ENCODE measurements at regions not wholly inside any gene's neighbourhood (a gene's known extent, or its start where the extent isn't known, plus 50 kb on each side); places are given as distances from the start of the nearest gene placed in this dataset.
"Not testable (repeated sequence)": the region's sequence is repeated elsewhere in the genome, so short reads cannot be mapped to it uniquely, and the experiment has no call there.

DNA sequence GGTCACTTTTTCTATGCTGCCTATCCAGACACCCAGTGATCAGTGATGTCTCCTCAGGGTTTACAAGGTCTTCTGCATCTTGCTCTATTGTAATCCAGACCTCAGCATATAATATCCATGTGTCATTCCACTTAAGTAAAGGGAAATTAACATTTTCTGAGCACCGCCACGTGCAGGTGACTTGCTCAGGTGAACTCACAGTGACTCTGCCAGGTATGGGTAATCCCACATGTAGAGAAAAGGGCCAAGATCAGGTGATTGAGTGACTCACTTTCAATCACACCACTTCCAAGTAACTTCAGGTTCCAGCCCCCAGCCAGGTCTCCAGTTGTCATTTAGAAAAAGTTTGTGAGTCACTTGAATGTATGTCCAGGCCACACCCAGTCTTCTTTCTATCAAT is 140.2 kb downstream of the CDY2B start:
- not testable (repeated sequence) for TF ChIP-seq CTCF (IDR thresholded peaks at IDR 0.05; ENCODE audit: insufficient read depth, low read depth, low read length); EZH2 (IDR thresholded peaks at IDR 0.05; ENCODE audit: insufficient read depth, low read length)

Data from astrocyte (in vitro differentiated cells and primary cell).